Ascending aorta (tissue), 2 donors: ENCODE measurements at regions not wholly inside any gene's neighbourhood (a gene's known extent, or its start where the extent isn't known, plus 50 kb on each side); places are given as distances from the start of the nearest gene placed in this dataset.

Experiments
- DNase-seq, 2 donors: peaks; one replicate each; pipeline ENCODE4 v3.0.0-alpha.2; 2019; ENCODE audit warnings: low spot score in 2 of 2
- H3K27ac ChIP-seq, 2 donors: fragments of 200-600 bp; sonication (generic); one replicate each; pipeline ENCODE4 v1.5.1; 2016 to 2017; ENCODE audit warnings: mild to moderate bottlenecking in 1 of 2
- H3K27me3 ChIP-seq: fragments of 200-600 bp; sonication (generic); one replicate; pipeline ENCODE4 v1.5.1; 2017
- H3K36me3 ChIP-seq, 2 donors: fragments of 200-600 bp; sonication (generic); one replicate each; pipeline ENCODE4 v1.5.1; 2016
- H3K4me1 ChIP-seq, 2 donors: fragments of 200-600 bp; sonication (generic); one replicate each; pipeline ENCODE4 v1.5.1; 2016 to 2017; ENCODE audit warnings: mild to moderate bottlenecking in 1 of 2
- H3K4me3 ChIP-seq, 2 donors: fragments of 200-600 bp; sonication (generic); one replicate each; pipeline ENCODE4 v1.5.1; 2016 to 2017; ENCODE audit warnings: mild to moderate bottlenecking in 1 of 2
- H3K9me3 ChIP-seq, 2 donors: fragments of 200-600 bp; sonication (generic); one replicate each; pipeline ENCODE4 v1.5.1; 2016
- CTCF ChIP-seq, 3 experiments: fragments of 200-600 bp in 2 of 3; fragments of 450-650 bp in 1 of 3; sonication (generic) in 2 of 3; IDR thresholded peaks; one replicate each; pipeline ENCODE4 v1.5.1; 2016 to 2019; ENCODE audit warnings: antibody characterized with exemption in 3 of 3, mild to moderate bottlenecking in 1 of 3, moderate library complexity in 1 of 3
- intact Hi-C: fragments of 100-400 bp; cut with DNase I; formaldehyde crosslinking; loops from one replicate; pipeline ENCODE4 v1.15.1; 2023

- H3K4me3 ChIP-seq: no peak overlapping the region
- intact Hi-C loops: no loop called here
- TF ChIP-seq CTCF (IDR thresholded peaks at IDR 0.05): no peak
- H3K27ac ChIP-seq: no peak overlapping the region
- H3K4me1 ChIP-seq: no peaks in the 10 kb centered on the region
- no peaks in the 10 kb centered on the region for H3K36me3 ChIP-seq
- H3K9me3 ChIP-seq: no peaks in the 10 kb centered on the region
- no peaks in the 10 kb centered on the region for H3K27me3 ChIP-seq
- DNase-seq: no peak
Measured at GRCh38 chr4:157895205-157895604, 277.6 kb downstream of the GASK1B start.

GRCh38 chr4:157889788-157890187 lies 283.0 kb downstream of the GASK1B start:
- intact Hi-C loops: no loop called here

DNA sequence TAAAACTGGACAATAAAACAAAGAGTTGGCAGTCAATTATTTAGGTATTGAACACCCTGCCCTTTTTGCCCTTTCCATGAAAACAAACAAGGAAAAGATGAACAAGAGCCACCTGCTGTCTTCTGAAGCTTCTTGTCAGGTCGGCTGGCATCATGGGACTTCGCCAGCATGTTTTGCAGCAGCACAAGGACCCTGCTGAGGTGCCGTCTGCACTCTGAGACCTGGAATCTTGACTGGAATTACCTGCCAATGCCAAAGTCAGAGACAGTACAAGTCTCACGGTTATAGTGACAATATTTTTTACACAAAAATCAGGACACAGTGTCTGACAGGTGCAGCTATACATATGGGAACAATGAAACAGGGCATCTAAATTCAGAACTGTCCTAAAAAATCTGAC lies 284.5 kb downstream of the GASK1B start:
- DNase-seq: no peak
- Histone ChIP-seq H3K9me3 (no peaks in the 10 kb centered on the region), H3K27ac (no peak overlapping the region), H3K27me3 (no peaks in the 10 kb centered on the region), H3K4me1 (no peaks in the 10 kb centered on the region), H3K4me3 (no peak overlapping the region), H3K36me3 (no peaks in the 10 kb centered on the region)
- TF ChIP-seq CTCF (IDR thresholded peaks at IDR 0.05): no peak
- intact Hi-C loops: no loop called here

More at GRCh38 chr4:157889788-157890187, 283.0 kb downstream of the GASK1B start:
- Histone ChIP-seq H3K4me1 (no peaks in the 10 kb centered on the region), H3K27me3 (no peaks in the 10 kb centered on the region), H3K9me3 (no peaks in the 10 kb centered on the region), H3K27ac (no peak overlapping the region), H3K36me3 (no peaks in the 10 kb centered on the region), H3K4me3 (no peak overlapping the region)
- DNase-seq: no peak
- no peak for TF ChIP-seq CTCF (IDR thresholded peaks at IDR 0.05)

DNA sequence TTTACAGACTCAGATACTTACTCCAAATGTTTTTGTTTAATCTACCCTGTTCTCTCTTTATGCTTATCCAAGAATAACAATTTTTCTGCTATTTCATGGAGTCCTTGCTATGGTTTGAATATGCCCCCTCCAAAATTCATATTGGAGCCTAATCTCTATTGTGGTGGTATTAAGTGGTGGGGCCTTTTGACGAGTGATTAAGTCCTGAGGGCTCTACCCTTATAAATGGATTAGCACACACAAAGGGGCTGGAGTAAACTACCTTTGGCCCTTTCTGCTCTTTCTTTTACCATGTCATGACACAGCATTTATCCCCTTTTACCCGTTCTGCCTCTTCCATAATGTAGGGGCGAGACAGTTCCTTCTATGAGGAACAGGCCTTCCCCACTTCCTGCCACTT lies 285.5 kb downstream of the GASK1B start:
- Histone ChIP-seq H3K4me3 (no peak overlapping the region), H3K9me3 (no peaks in the 10 kb centered on the region), H3K4me1 (no peaks in the 10 kb centered on the region), H3K36me3 (no peaks in the 10 kb centered on the region), H3K27ac (no peak overlapping the region), H3K27me3 (no peaks in the 10 kb centered on the region)
- DNase-seq: no peak
- intact Hi-C loops: no loop called here
- no peak for TF ChIP-seq CTCF (IDR thresholded peaks at IDR 0.05)

GRCh38 chr4:157886645-157887044 lies 286.2 kb downstream of the GASK1B start:
- H3K9me3 ChIP-seq: no peaks in the 10 kb centered on the region
- H3K4me3 ChIP-seq: no peak overlapping the region
- no peaks in the 10 kb centered on the region for H3K4me1 ChIP-seq
- no peak overlapping the region for H3K27ac ChIP-seq
- no peaks in the 10 kb centered on the region for H3K36me3 ChIP-seq
- no peak for DNase-seq
- H3K27me3 ChIP-seq: no peaks in the 10 kb centered on the region
- intact Hi-C loops: no loop called here
- no peak for TF ChIP-seq CTCF (IDR thresholded peaks at IDR 0.05)

DNA sequence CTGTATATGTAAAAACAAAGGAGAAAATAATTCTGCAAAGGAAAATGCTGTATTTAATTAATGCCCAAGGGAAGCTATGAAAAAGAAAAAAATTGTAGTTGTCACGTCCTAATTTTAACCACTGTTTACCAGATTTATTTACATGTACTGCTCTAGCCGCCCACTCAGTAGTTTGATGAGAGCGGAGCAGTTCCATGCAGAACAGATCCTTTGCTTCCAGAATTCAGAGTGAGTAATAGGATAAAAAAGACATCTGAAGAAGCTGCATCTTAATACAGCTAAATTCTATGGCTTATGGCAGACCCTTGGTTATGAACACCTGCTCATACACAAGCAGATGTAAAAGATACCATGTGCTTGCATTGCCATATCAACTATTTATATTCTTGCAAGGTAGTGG lies 287.0 kb downstream of the GASK1B start:
- no peak for TF ChIP-seq CTCF (IDR thresholded peaks at IDR 0.05)
- no peaks in the 10 kb centered on the region for H3K27me3 ChIP-seq
- peaks cover 0 to 2% of the 10 kb centered on the region in 2 donors for H3K4me1 ChIP-seq
- H3K9me3 ChIP-seq: no peaks in the 10 kb centered on the region
- H3K36me3 ChIP-seq: no peaks in the 10 kb centered on the region
- intact Hi-C loops: no loop called here
- H3K4me3 ChIP-seq: no peak overlapping the region
- DNase-seq: no peak
- H3K27ac ChIP-seq: no peak overlapping the region
